PFSK-1 (cell line): ENCODE measurements at regions not wholly inside any gene's neighbourhood (a gene's known extent, or its start where the extent isn't known, plus 50 kb on each side); places are given as distances from the start of the nearest gene placed in this dataset.

Source experiments
- FOXP2 ChIP-seq: optimal IDR thresholded peaks from 2 replicates; pipeline ENCODE3; 2011; ENCODE audit warnings: borderline replicate concordance, control low read depth, inconsistent platforms; ENCODE audit not compliant: insufficient read depth; ENCODE audit errors: extremely low read length, extremely low read depth
- POLR2AphosphoS5 ChIP-seq: IDR thresholded peaks from 2 replicates; pipeline ENCODE4 v1.6.1; 2012; ENCODE audit warnings: low read depth, mild to moderate bottlenecking, control low read depth, low read length, moderate library complexity
- REST ChIP-seq, 2 experiments: IDR thresholded peaks; 2 replicates each; pipeline versions ENCODE4 v1.6.1 to v1.8.0; 2011 to 2012; ENCODE audit warnings: low read depth in 2 of 2, low read length in 2 of 2, control low read depth in 1 of 2, inconsistent platforms in 1 of 2, mild to moderate bottlenecking in 1 of 2, moderate library complexity in 1 of 2; ENCODE audit not compliant: insufficient read depth in 1 of 2
- SIN3A ChIP-seq: IDR thresholded peaks from 2 replicates; pipeline ENCODE4 v1.6.1; 2012; ENCODE audit warnings: mild to moderate bottlenecking, low read length, moderate library complexity, borderline replicate concordance; ENCODE audit not compliant: insufficient read depth
- TAF1 ChIP-seq: IDR thresholded peaks from 2 replicates; pipeline ENCODE4 v1.6.1; 2012; ENCODE audit warnings: low read length, control low read depth, borderline replicate concordance; ENCODE audit not compliant: insufficient read depth

- TF ChIP-seq FOXP2 (no peak), TAF1 (no peak), REST (IDR thresholded peaks at IDR 0.05; ENCODE audit: insufficient read depth in 1 of 2, low read depth in 2 of 2, low read length in 2 of 2) (no peak), POLR2AphosphoS5 (no peak), SIN3A (no peak)
These were observed 367.5 kb upstream of the CTSO start for GRCh38 chr4:156321203-156321602.

GRCh38 chr4:156313497-156313896, 359.8 kb upstream of the CTSO start:
- TF ChIP-seq REST (IDR thresholded peaks at IDR 0.05; ENCODE audit: insufficient read depth in 1 of 2, low read depth in 2 of 2, low read length in 2 of 2): no peak
- TF ChIP-seq POLR2AphosphoS5: no peak
- no peak for TF ChIP-seq TAF1
- TF ChIP-seq SIN3A: no peak
- no peak for TF ChIP-seq FOXP2

- TF ChIP-seq REST (IDR thresholded peaks at IDR 0.05; ENCODE audit: insufficient read depth in 1 of 2, low read depth in 2 of 2, low read length in 2 of 2): no peak
These were observed 358.7 kb upstream of the CTSO start for GRCh38 chr4:156312261-156312847.

- TF ChIP-seq POLR2AphosphoS5: no peak
- TF ChIP-seq SIN3A: no peak
- no peak for TF ChIP-seq FOXP2
- TF ChIP-seq REST (IDR thresholded peaks at IDR 0.05; ENCODE audit: insufficient read depth in 1 of 2, low read depth in 2 of 2, low read length in 2 of 2): no peak
- TF ChIP-seq TAF1: no peak
These were observed 355.4 kb upstream of the CTSO start for GRCh38 chr4:156309031-156309430.

- no peak for TF ChIP-seq REST (IDR thresholded peaks at IDR 0.05; ENCODE audit: insufficient read depth in 1 of 2, low read depth in 2 of 2, low read length in 2 of 2)
- no peak for TF ChIP-seq TAF1
- no peak for TF ChIP-seq POLR2AphosphoS5
- no peak for TF ChIP-seq SIN3A
- TF ChIP-seq FOXP2: no peak
These were observed 350.0 kb upstream of the CTSO start for GRCh38 chr4:156303708-156304107.
